Astrocyte of the spinal cord (primary cell): ENCODE measurements at regions not wholly inside any gene's neighbourhood (a gene's known extent, or its start where the extent isn't known, plus 50 kb on each side); places are given as distances from the start of the nearest gene placed in this dataset.
"Not testable (repeated sequence)": the region's sequence is repeated elsewhere in the genome, so short reads cannot be mapped to it uniquely, and the experiment has no call there.

Source experiments
- DNase-seq: peaks from one replicate; pipeline ENCODE4 v3.0.0; 2011; ENCODE audit warnings: low read depth, low spot score
- H3K4me3 ChIP-seq: 2 replicates; pipeline ENCODE4 v1.5.1; 2011; ENCODE audit warnings: low read depth, mild to moderate bottlenecking, low read length, moderate library complexity
- CTCF ChIP-seq: IDR thresholded peaks from 2 replicates; pipeline ENCODE4 v1.5.1; 2012; ENCODE audit warnings: low read depth, mild to moderate bottlenecking, low read length, inconsistent platforms
- in situ Hi-C: cut with HindIII; loops from 2 replicates; pipeline ENCODE4 v1.10.0; 2017; ENCODE audit warnings: low sequenced_read_pairs

- TF ChIP-seq CTCF = no peak
Observed at GRCh38 chr5:62190931-62191330, 115.1 kb upstream of the KIF2A start.

GRCh38 chr5:62192958-62193357, 113.0 kb upstream of the KIF2A start:
- no peak for TF ChIP-seq CTCF
- in situ Hi-C loops = no loop called here
- DNase-seq = no peak
- no peak overlapping the region for H3K4me3 ChIP-seq

More at GRCh38 chr5:62190931-62191330, 115.1 kb upstream of the KIF2A start:
- no peak for DNase-seq
- H3K4me3 ChIP-seq = no peak overlapping the region
- in situ Hi-C loops = no loop called here

GRCh38 chr5:62196532-62196931, 109.5 kb upstream of the KIF2A start:
- in situ Hi-C loops, H3K4me3 ChIP-seq, DNase-seq: not testable (repeated sequence)

GRCh38 chr5:62197697-62198096, 108.3 kb upstream of the KIF2A start:
- TF ChIP-seq CTCF = no peak
- no peak for DNase-seq
- in situ Hi-C loops = no loop called here
- H3K4me3 ChIP-seq = no peak overlapping the region

- in situ Hi-C loops = no loop called here
- H3K4me3 ChIP-seq = no peak overlapping the region
- DNase-seq = no peak
- no peak for TF ChIP-seq CTCF
Observed at GRCh38 chr5:62198421-62198820, 107.6 kb upstream of the KIF2A start.

GRCh38 chr5:62199792-62200716, 106.0 kb upstream of the KIF2A start:
- no peak overlapping the region for H3K4me3 ChIP-seq
- no peak for TF ChIP-seq CTCF
- in situ Hi-C loops = no loop called here
- DNase-seq = no peak

GRCh38 chr5:62206150-62206829, 99.7 kb upstream of the KIF2A start:
- no peak for TF ChIP-seq CTCF
- H3K4me3 ChIP-seq = no peak overlapping the region
- in situ Hi-C loops = no loop called here
- DNase-seq = no peak
